Glomerular visceral epithelial cell (primary cell): ENCODE measurements at regions not wholly inside any gene's neighbourhood (a gene's known extent, or its start where the extent isn't known, plus 50 kb on each side); places are given as distances from the start of the nearest gene placed in this dataset.
"Not testable (repeated sequence)": the region's sequence is repeated elsewhere in the genome, so short reads cannot be mapped to it uniquely, and the experiment has no call there.

Experiments
- DNase-seq: peaks from one replicate; pipeline ENCODE4 v3.0.0-alpha.2; 2016; ENCODE audit errors: extremely low spot score

- peak; percentile 31 for DNase-seq
Measured at GRCh38 chr6:111925296-111925695, 52.0 kb upstream of the FYN start.

- DNase-seq: no peak
Measured at GRCh38 chr6:111926731-111927302, 53.6 kb upstream of the FYN start.

DNA sequence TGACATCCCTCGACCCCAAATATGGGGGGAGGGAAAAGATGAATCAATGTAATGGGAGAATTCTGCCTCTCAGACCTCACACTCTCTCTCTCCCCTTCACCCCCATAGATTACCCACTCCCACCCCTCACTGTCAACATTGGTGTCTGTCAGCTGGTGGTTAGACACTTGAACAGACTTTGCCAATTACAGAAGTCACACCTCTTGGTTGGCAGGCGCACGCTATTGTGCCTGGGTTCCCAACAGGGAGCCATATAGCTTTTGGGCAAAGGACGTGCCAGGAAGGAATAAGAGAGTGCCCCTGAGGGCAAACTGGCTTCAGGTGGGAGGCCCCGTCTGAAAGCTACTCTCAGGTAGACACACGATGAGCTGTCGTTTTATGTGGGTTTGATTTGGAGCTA, 54.1 kb upstream of the FYN start:
- no peak for DNase-seq

- no peak for DNase-seq
Measured at GRCh38 chr6:111928139-111928538, 54.9 kb upstream of the FYN start.

GRCh38 chr6:111934611-111935010, 61.4 kb upstream of the FYN start:
- DNase-seq: not testable (repeated sequence)

DNA sequence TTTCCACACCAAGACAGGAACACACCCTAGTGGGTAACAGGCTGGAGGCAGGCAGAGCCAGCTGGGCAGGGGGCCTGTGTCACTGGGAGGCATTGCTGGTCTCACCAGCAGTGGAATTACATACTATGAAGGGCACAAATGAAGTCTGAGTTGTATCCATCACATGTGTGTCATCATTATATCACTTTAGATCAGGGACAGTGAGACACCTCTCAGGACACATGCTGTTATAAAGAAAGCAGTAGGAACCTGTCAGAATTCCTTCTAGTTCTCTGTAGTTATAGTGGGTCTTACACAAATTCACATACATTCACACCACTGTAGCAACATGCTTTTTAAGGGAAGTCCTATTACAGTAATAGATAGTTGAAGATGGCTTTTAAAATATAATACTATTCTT, 63.5 kb upstream of the FYN start:
- DNase-seq: no peak

GRCh38 chr6:111938710-111939109, 65.5 kb upstream of the FYN start:
- peak; percentile 82 for DNase-seq

- no peak for DNase-seq
Measured at GRCh38 chr6:111939902-111940301, 66.7 kb upstream of the FYN start.

DNA sequence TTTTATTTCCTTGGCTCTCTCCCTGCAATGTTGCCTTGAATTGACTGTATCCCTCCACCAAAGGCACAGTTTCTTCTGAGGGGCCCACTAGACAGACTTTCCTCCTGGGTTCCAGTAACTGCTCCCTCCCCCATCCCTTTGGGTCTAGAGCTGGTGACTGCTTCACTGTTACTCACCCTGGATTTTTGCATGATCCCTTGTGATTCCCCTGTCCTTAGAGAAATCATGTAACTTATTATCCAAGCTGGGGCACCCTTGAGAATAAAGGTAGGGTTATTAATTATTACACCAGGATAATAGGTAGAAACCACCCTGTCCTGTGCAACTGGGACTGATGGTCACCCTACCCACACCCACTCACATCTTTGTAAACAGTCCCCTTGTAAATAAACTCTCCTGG, 67.5 kb upstream of the FYN start:
- no peak for DNase-seq

GRCh38 chr6:111941686-111942330, 68.6 kb upstream of the FYN start:
- no peak for DNase-seq

- DNase-seq: no peak
Measured at GRCh38 chr6:111942561-111942960, 69.3 kb upstream of the FYN start.

DNA sequence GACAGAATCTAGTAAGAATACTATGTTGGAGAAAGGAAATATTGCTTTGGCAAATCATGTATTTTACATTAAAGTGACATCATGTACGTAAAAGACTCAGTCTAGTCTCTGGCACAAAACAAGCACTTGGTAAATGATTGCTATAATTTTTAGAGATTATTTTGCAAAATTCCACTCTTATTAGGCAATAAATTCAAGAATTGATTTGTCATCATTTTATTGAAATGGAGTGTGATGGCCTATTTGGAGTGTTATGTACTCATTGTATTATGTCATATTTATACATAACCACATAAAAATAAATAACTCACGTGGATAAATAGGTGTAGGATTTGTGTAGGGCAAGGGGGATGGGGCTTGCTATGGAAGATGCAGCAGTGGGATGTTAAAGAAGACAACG, 70.0 kb upstream of the FYN start:
- no peak for DNase-seq

DNA sequence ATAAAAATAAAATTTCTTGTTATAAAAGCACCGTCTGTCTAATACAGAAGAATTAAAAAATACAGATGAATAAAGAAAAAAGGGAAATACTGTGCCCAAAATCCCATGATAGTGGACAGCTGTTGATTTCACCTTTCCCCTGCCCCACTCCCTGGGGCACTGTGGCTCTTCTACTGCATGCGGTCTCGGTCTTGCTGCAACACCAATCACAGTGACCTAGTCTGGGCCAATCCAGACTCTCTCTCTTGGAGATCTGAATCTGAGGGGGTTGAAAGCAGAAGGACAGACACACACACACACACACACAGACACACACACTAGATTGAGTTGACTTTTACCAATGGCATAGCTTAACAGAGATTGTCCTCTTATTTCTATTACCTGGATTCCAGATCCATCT, 70.5 kb upstream of the FYN start:
- no peak for DNase-seq

- DNase-seq: no peak
Measured at GRCh38 chr6:111944541-111944940, 71.3 kb upstream of the FYN start.

GRCh38 chr6:111949546-111949945, 76.3 kb upstream of the FYN start:
- DNase-seq: no peak

DNA sequence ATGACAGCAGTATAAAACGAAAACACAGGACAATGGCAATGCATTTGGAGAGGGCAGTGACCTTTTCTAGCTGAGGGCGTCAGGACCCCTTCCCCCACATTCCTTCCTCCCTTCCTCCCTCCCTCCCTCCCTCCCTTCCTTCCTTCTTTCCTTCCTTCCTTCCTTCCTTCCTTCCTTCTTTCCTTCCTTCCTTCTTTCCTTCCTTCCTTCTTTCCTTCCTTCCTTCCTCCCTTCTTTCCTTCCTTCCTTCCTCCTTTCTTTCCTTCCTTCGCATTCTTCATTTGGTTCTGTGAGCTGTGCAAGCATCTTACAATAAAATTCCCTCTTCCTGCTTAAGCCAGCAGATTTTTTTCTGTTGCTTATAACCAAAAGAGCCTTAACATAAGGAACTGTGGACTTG, 76.7 kb upstream of the FYN start:
- not testable (repeated sequence) for DNase-seq

GRCh38 chr6:111950661-111951496, 77.6 kb upstream of the FYN start:
- peak; percentile 95 for DNase-seq

DNA sequence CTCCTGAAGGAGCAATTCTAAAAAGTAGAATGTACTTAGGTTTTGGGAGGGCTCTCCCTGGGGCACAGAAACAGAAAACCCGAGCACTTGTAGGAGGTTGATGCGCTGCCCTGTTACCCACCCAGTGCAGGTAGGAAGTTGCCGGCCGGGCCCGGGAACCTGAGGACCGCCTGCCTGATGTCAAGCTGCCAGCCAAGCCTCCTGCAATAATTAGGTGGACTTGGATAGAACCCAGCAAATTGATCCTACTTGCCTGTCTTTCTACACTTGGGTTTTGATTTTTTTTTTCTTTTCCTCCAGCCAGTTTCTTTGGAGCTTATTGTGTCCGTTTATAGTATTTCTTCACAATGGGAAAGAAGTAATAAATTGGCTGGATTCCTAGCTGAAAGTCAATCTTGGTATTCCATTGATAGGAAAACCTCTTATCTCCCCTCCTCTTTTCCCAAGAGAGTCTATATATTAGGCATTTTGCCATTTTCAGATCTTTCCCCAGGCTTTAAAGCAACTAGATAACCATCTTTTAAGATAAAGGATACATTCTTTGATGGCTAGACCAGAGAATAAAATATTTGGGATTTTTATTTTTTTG, 78.3 kb upstream of the FYN start:
- DNase-seq: no peak

DNA sequence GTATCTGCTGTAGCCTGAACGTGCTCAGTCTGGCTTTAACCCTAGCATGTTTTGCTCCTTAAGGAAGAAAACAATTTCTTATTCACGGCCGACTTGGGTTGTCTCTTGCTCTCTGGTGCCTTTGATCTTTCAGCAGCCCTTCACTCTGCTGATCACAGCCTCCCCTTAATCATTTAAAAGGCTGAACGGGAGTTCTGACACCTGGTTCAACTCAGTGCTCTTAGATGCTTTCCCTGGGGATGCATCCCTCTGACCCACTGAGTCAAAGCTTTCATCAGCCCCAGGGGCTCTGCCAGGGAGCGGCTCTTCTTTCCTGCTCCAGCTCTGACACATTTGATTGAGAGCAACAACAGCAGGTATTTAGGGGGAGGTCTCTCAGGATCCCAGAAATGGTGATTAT, 79.0 kb upstream of the FYN start:
- no peak for DNase-seq

DNA sequence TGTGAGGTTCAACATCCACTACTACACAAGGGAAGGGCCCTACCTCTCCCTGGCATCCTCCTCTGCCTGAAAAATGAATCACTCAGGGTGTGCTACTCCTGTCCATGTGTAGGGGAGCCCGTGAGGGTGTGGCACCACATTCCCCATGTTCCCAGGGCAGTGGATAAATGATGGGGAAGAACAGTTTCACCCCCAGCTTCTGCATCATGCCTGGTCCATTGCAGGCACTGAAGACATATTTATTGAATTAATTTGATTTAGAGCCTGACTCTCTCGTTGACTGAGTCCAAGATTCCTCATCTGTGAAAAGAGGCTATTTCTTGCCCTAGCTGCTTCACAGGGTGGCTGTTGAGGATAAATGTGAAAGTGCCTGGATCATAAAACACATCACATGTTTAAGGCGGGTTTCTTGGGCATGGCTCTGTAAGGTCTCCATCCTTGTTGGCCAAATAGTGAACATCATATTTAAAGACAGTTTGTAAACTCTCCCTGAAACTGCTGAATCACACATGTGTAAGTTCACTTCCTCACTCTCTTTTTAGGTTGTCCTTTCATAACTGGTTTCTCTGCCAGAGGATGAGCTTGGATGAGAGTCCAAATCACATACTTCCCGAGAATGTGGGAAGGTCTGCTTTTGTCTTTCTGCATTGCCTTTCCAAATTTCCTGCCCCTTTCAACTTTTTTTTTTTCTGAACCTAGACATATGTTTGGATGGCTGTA, 79.7 kb upstream of the FYN start:
- no peak for DNase-seq

DNA sequence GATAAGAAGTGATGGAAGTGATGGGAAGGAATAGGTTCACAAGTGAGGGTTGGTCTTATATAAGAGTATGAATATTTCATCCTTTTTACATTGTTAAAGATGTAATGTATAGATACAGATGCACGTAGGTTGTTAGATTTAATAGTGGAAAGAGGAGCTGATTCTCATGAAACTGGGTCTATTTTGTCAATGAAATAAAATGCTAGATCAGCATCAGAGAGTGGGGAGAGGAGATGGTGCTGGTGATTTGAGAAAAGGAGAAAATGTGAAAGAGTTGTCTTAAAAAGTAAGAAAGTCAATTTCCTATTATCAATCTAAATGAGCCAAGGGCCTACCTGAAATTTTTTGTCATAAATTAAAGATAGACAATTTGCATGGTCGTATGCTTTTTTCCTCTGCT, 82.8 kb upstream of the FYN start:
- no peak for DNase-seq
